ENCODE measurements at regions not wholly inside any gene's neighbourhood (a gene's known extent, or its start where the extent isn't known, plus 50 kb on each side); places are given as distances from the start of the nearest gene placed in this dataset.
"Not testable (repeated sequence)": the region's sequence is repeated elsewhere in the genome, so short reads cannot be mapped to it uniquely, and the experiment has no call there.

GRCh38 chr21:19368944-19369343 is 965.4 kb upstream of the TMPRSS15 start:
- no peak for DNase-seq (ENCODE audit: low read depth in 2 of 2)

GRCh38 chr21:19392390-19392789 is 988.8 kb upstream of the TMPRSS15 start:
- no peak for DNase-seq (ENCODE audit: low read depth in 2 of 2)

GRCh38 chr21:19400223-19400770 is 996.7 kb upstream of the TMPRSS15 start:
- no peak for DNase-seq (ENCODE audit: low read depth in 2 of 2)

GRCh38 chr21:19402870-19403269 is 999.3 kb upstream of the TMPRSS15 start:
- DNase-seq (ENCODE audit: low read depth in 2 of 2): no peak

- no peak for DNase-seq (ENCODE audit: low read depth in 2 of 2)
Measured at GRCh38 chr21:19405326-19405725, 1001.7 kb upstream of the TMPRSS15 start.

- no peak for DNase-seq (ENCODE audit: low read depth in 2 of 2)
Measured at GRCh38 chr21:19420565-19420964, 1017.0 kb upstream of the TMPRSS15 start.

- no peak for DNase-seq (ENCODE audit: low read depth in 2 of 2)
Measured at GRCh38 chr21:19433623-19434022, 1030.0 kb upstream of the TMPRSS15 start.

GRCh38 chr21:19440792-19441655 is 1037.4 kb upstream of the TMPRSS15 start:
- no peak for DNase-seq (ENCODE audit: low read depth in 2 of 2)

GRCh38 chr21:19458295-19458694 is 1054.7 kb upstream of the TMPRSS15 start:
- DNase-seq (ENCODE audit: low read depth in 2 of 2): no peak

GRCh38 chr21:19461481-19462205 is 1058.1 kb upstream of the TMPRSS15 start:
- DNase-seq (ENCODE audit: low read depth in 2 of 2): no peak

- DNase-seq (ENCODE audit: low read depth in 2 of 2): no peak
Measured at GRCh38 chr21:19463966-19464365, 1060.4 kb upstream of the TMPRSS15 start.

- no peak for DNase-seq (ENCODE audit: low read depth in 2 of 2)
Measured at GRCh38 chr21:19468991-19469715, 1065.6 kb upstream of the TMPRSS15 start.

- DNase-seq (ENCODE audit: low read depth in 2 of 2): no peak
Measured at GRCh38 chr21:19475525-19475924, 1071.9 kb upstream of the TMPRSS15 start.

GRCh38 chr21:19489930-19490329 is 1086.3 kb upstream of the TMPRSS15 start:
- DNase-seq (ENCODE audit: low read depth in 2 of 2): no peak

- no peak for DNase-seq (ENCODE audit: low read depth in 2 of 2)
Measured at GRCh38 chr21:19490481-19490880, 1086.9 kb upstream of the TMPRSS15 start.

- not testable (repeated sequence) for DNase-seq (ENCODE audit: low read depth in 2 of 2)
Measured at GRCh38 chr21:19493437-19494241, 1090.1 kb upstream of the TMPRSS15 start.

- no peak for DNase-seq (ENCODE audit: low read depth in 2 of 2)
Measured at GRCh38 chr21:19501115-19501514, 1097.5 kb upstream of the TMPRSS15 start.

GRCh38 chr21:19507682-19508260 is 1104.2 kb upstream of the TMPRSS15 start:
- DNase-seq (ENCODE audit: low read depth in 2 of 2): no peak

GRCh38 chr21:19508442-19508841 is 1104.9 kb upstream of the TMPRSS15 start:
- DNase-seq (ENCODE audit: low read depth in 2 of 2): no peak

- DNase-seq (ENCODE audit: low read depth in 2 of 2): no peak
Measured at GRCh38 chr21:19508844-19509243, 1105.3 kb upstream of the TMPRSS15 start.

- DNase-seq (ENCODE audit: low read depth in 2 of 2): no peak
Measured at GRCh38 chr21:19510057-19510456, 1106.5 kb upstream of the TMPRSS15 start.

All from stimulated activated CD8-positive, alpha-beta memory T cell treated with anti-CD3 and anti-CD28 coated beads, Interleukin-2, amount 100 ng/mL, for 48 hours (primary cell).